RCC 7860 (cell line): ENCODE measurements at regions not wholly inside any gene's neighbourhood (a gene's known extent, or its start where the extent isn't known, plus 50 kb on each side); places are given as distances from the start of the nearest gene placed in this dataset.

ENCODE experiments used
- DNase-seq: peaks from one replicate; pipeline ENCODE4 v3.0.0-alpha.2; 2015; ENCODE audit warnings: low spot score
- FAIRE-seq: peaks from 2 replicates; lab custom pipeline; 2012; peaks lifted over from hg19 to GRCh38; lab: Jason Lieb, UNC

- FAIRE-seq, result no peak
Observed at GRCh38 chr2:5036256-5036655, 655.9 kb upstream of the SOX11 start.

GRCh38 chr2:5039241-5039975 is 652.8 kb upstream of the SOX11 start:
- no peak for FAIRE-seq
- DNase-seq, result no peak

More at GRCh38 chr2:5036256-5036655, 655.9 kb upstream of the SOX11 start:
- DNase-seq, result no peak

- DNase-seq (no peak), FAIRE-seq (no peak)
Observed at GRCh38 chr2:5040571-5040970, 651.6 kb upstream of the SOX11 start.

GRCh38 chr2:5041501-5041900 is 650.7 kb upstream of the SOX11 start:
- DNase-seq (no peak), FAIRE-seq (no peak)

- DNase-seq (no peak), FAIRE-seq (no peak)
Observed at GRCh38 chr2:5042666-5043440, 649.3 kb upstream of the SOX11 start.

GRCh38 chr2:5051300-5051699 is 640.9 kb upstream of the SOX11 start:
- no peak for DNase-seq
- no peak for FAIRE-seq

- DNase-seq, result no peak
- FAIRE-seq, result no peak
Observed at GRCh38 chr2:5052905-5053304, 639.3 kb upstream of the SOX11 start.

- no peak for DNase-seq
Observed at GRCh38 chr2:5057891-5058351, 634.3 kb upstream of the SOX11 start.

GRCh38 chr2:5060956-5061355 is 631.2 kb upstream of the SOX11 start:
- DNase-seq (no peak), FAIRE-seq (no peak)

More at GRCh38 chr2:5057891-5058351, 634.3 kb upstream of the SOX11 start:
- FAIRE-seq, result no peak

DNA sequence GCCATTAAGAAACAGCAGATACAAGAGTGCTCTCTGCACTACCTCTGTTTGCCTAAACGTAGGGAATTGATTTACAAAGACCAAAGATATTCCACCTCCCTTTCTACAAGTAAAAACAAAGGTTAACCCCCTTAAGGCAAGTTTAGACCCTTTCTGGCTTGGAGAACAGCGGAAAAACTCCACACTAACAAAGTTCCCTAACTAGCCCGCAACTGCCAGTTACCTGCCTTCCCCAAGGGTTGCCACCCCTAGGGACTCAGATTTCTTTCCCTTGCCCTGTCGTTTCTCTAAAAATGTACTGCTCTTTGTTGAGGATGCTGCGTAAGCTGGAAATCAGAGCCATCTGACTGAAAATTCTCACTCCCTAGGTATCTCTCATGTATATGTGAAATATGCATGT is 627.5 kb upstream of the SOX11 start:
- DNase-seq (no peak), FAIRE-seq (no peak)

DNA sequence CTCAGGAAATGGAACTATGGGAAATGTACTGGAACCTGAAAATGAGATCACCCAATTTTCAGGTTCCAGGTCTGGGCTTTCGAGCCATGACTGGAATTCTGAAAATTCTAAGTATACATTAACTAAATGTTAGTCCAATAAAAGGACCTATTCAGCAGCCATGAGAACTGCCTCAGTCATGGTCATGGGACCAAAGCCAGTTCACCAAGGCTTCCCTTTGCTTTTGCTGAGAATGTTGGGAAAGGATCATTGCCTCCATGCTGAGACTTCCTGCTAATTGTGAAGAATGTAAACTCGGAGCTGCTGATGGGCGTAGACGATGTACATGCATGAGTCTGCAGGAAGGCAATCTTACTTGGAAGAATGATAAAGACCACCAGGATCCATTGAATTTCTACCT is 624.4 kb upstream of the SOX11 start:
- FAIRE-seq (no peak), DNase-seq (no peak)

- FAIRE-seq (no peak), DNase-seq (no peak)
Observed at GRCh38 chr2:5070257-5070656, 621.9 kb upstream of the SOX11 start.

- DNase-seq (no peak), FAIRE-seq (no peak)
Observed at GRCh38 chr2:5074733-5075132, 617.5 kb upstream of the SOX11 start.

DNA sequence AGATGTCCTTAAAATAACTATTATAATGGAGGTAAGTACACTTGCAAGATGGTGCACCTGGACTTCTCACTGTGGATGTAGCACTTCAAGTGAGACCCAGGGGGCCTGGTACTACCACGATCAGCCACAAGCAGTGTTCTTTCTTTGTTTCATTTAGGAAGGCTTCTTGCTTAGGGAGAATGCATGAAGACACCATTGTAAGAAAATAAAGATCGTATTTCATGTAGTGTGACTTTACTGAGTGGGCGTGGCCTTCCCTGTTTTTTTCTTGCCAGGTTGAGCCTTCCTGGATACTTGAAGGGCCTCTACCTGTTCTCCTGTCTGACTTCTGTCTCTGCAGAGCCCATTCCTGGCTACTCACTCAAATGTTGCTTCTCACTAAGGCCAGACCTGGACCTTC is 615.6 kb upstream of the SOX11 start:
- FAIRE-seq, result no peak
- no peak for DNase-seq

- FAIRE-seq, result no peak
- DNase-seq, result no peak
Observed at GRCh38 chr2:5077479-5078089, 614.6 kb upstream of the SOX11 start.

- FAIRE-seq, result no peak
- DNase-seq, result no peak
Observed at GRCh38 chr2:5083402-5083801, 608.8 kb upstream of the SOX11 start.

GRCh38 chr2:5089409-5089808 is 602.8 kb upstream of the SOX11 start:
- FAIRE-seq, result no peak
- no peak for DNase-seq

DNA sequence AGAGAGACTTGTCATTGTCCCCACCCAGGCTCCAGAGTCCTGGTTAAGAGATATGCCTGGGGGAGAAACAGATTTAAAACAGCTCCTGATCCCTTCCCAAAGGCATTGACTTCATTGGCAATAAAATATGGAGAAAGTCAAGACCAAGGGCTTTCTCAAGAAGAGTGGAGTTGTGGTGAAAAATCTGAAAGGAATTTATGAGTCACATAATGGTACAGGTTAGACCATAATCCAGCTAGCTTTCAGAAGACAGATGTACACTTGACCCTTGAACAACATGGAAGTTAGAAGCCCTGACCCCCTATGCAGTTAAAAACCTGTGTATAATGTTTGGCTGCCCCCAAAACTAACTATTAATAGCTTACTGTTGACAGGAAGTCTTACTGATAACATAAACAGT is 599.1 kb upstream of the SOX11 start:
- DNase-seq, result no peak
- no peak for FAIRE-seq

DNA sequence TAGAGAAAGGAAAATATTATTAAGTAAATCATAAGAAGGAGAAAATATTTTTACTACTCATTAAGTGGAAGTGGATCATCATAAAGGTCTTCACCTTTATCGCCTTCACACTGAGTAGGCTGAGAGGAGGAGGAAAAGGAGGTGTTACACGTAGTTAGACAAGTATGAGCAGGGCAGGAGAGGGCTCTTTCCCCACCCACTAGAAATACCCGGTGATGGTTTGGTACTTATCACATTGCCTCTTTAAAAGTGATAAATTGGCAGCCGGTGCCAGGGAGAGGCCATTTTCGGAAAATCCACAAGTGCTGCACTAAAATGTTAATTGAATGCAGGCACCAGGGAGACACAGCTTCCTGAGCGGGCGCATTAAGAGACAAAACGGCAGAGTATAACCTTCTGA is 598.7 kb upstream of the SOX11 start:
- FAIRE-seq (no peak), DNase-seq (no peak)

DNA sequence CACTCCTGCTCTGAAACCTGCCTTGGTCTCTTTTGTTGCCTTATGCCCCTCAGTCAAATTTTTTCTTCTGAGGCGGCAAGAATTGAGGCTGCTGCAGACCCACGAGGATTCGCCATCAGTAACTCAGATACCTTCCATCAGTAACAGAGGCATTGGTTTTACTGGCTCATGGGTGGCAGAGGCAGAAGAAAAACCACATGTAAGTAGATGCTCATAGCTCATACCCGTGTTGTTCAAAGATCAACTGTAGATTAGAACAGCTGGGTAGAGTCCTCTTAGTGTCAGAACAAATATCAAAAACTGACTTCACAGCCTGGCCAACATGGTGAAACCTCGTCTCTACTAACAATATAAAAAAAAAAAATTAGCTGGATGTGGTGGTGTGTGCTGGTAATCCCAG is 598.0 kb upstream of the SOX11 start:
- FAIRE-seq (no peak), DNase-seq (no peak)

GRCh38 chr2:5098286-5098685 is 593.9 kb upstream of the SOX11 start:
- no peak for FAIRE-seq
- no peak for DNase-seq

DNA sequence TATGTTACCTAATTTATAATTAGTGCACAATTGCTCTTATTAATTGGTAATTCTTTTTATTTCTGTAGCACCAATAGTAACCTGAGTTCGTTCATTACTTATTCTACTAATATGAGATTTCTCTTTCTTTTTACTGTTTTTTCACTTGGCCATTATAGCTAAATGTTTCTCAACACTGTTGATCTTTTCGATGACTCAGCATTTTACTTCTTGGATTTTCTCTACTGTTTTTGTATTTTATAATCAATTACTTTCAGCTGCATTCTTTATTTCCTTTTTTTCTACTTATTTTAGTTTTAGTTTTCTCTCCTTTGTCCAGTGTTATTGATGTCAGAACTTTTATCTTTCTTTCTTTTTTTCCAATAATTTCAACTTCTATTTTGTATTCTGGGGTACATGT is 589.4 kb upstream of the SOX11 start:
- DNase-seq (no peak), FAIRE-seq (no peak)
